A549 (cell line): ENCODE measurements at regions not wholly inside any gene's neighbourhood (a gene's known extent, or its start where the extent isn't known, plus 50 kb on each side); places are given as distances from the start of the nearest gene placed in this dataset.

Experiments
- ATAC-seq, 2 experiments: fragments of 200-7000 bp in 1 of 2; fragments of >200 bp in 1 of 2; cut with Nextera tagmentation in 1 of 2; cut with Tn5 transposase in 1 of 2; 3 replicates each; pipeline versions ENCODE4 v1.8.0 to v1.9.1; 2018 to 2020; ENCODE audit warnings: mild to moderate bottlenecking in 1 of 2, moderate library complexity in 1 of 2
- CTCF ChIA-PET: fragments of 300-600 bp; sonication (Branson Sonifier 250); formaldehyde crosslinking; extraction: SDS; loops from one replicate; lab custom pipeline; 2021; ENCODE audit warnings: antibody characterized with exemption, inconsistent platforms; lab: Yijun Ruan, JAX
- POLR2A ChIA-PET: fragments of 350-600 bp; formaldehyde crosslinking; extraction: SDS; loops from one replicate; lab custom pipeline; 2021; ENCODE audit warnings: antibody characterized with exemption, inconsistent platforms; lab: Yijun Ruan, JAX
- DNase-seq, 2 experiments: peaks; one replicate each; pipeline versions ENCODE4 v3.0.0 to v3.0.0-alpha.2; 2011 to 2016; ENCODE audit warnings: low read depth in 1 of 2, low spot score in 1 of 2
- FAIRE-seq: peaks from 2 replicates; lab custom pipeline; 2011; peaks lifted over from hg19 to GRCh38; lab: Jason Lieb, UNC
- H3K27ac ChIP-seq, 2 experiments: fragments of >200 bp; sonication (Bioruptor Twin); formaldehyde crosslinking; 3 replicates each; pipeline ENCODE4 v1.5.1; 2016 to 2017
- H3K4me1 ChIP-seq: fragments of >200 bp; sonication (Bioruptor Twin); formaldehyde crosslinking; 3 replicates; pipeline ENCODE4 v1.6.1; 2016
- H3K4me2 ChIP-seq: fragments of >200 bp; sonication (Bioruptor Twin); formaldehyde crosslinking; 3 replicates; pipeline ENCODE4 v1.6.1; 2016
- H3K4me3 ChIP-seq: fragments of >200 bp; sonication (Bioruptor Twin); formaldehyde crosslinking; 3 replicates; pipeline ENCODE4 v1.5.1; 2016
- H3K9me3 ChIP-seq: fragments of >200 bp; sonication (Bioruptor Twin); formaldehyde crosslinking; 3 replicates; pipeline ENCODE4 v1.6.1; 2016
- ATOH8 ChIP-seq: fragments of 250-450 bp; sonication (Bioruptor Pico); IDR thresholded peaks from 2 replicates; pipeline ENCODE4 v1.5.0; 2020; ENCODE audit warnings: low read depth, mild to moderate bottlenecking, moderate library complexity
- CBX2 ChIP-seq: fragments of 200-600 bp; sonication (generic); IDR thresholded peaks from 2 replicates; pipeline ENCODE4 v1.6.1; 2016; ENCODE audit warnings: low read depth, mild to moderate bottlenecking, borderline replicate concordance
- CBX8 ChIP-seq: fragments of 200-600 bp; sonication (generic); IDR thresholded peaks from 2 replicates; pipeline ENCODE4 v1.6.1; 2016
- CHD2 ChIP-seq: fragments of 150-350 bp; IDR thresholded peaks from 2 replicates; pipeline ENCODE4 v1.6.1; 2014; ENCODE audit warnings: low read length; ENCODE audit not compliant: partially characterized antibody
- CTCF ChIP-seq: fragments of >200 bp; sonication (Bioruptor Twin); formaldehyde crosslinking; IDR thresholded peaks from 3 replicates; pipeline ENCODE4 v1.5.1; 2016
- EHMT2 ChIP-seq: fragments of 200-600 bp; sonication (generic); IDR thresholded peaks from 2 replicates; pipeline ENCODE4 v1.6.1; 2016; ENCODE audit warnings: antibody characterized with exemption, low read depth, mild to moderate bottlenecking, moderate library complexity
- EP300 ChIP-seq, 2 experiments: fragments of >200 bp; sonication (Bioruptor Twin); formaldehyde crosslinking; IDR thresholded peaks; 2 replicates in 1 of 2; 3 replicates in 1 of 2; pipeline ENCODE4 v1.6.1; 2016 to 2017
- ESRRA ChIP-seq: fragments of 150-350 bp; IDR thresholded peaks from 2 replicates; pipeline ENCODE4 v1.6.1; 2014; ENCODE audit warnings: mild to moderate bottlenecking, low read length, borderline replicate concordance
- FOSB ChIP-seq: fragments of 250-450 bp; sonication (Bioruptor Pico); IDR thresholded peaks from 2 replicates; pipeline ENCODE4 v1.5.0; 2020; ENCODE audit warnings: mild to moderate bottlenecking, moderate library complexity
- FOSL2 ChIP-seq, 2 experiments: fragments of 450-650 bp in 1 of 2; fragments of >200 bp in 1 of 2; sonication (Bioruptor Twin) in 1 of 2; formaldehyde crosslinking; IDR thresholded peaks; 2 replicates each; pipeline versions ENCODE4 v1.5.0 to v1.6.1; 2016 to 2020; ENCODE audit warnings: mild to moderate bottlenecking in 1 of 2, moderate library complexity in 1 of 2
- GATA3 ChIP-seq: IDR thresholded peaks from 2 replicates; pipeline ENCODE4 v1.6.1; 2012; ENCODE audit warnings: borderline replicate concordance
- JUNB ChIP-seq: fragments of >200 bp; sonication (Bioruptor Twin); formaldehyde crosslinking; IDR thresholded peaks from 2 replicates; pipeline ENCODE4 v1.6.1; 2016
- KDM5A ChIP-seq: fragments of 200-600 bp; sonication (generic); IDR thresholded peaks from 2 replicates; pipeline ENCODE4 v1.6.1; 2016; ENCODE audit warnings: antibody characterized with exemption, mild to moderate bottlenecking
- MAFK ChIP-seq: fragments of 450-650 bp; IDR thresholded peaks from 2 replicates; pipeline ENCODE4 v1.6.1; 2014; ENCODE audit not compliant: partially characterized antibody
- NR3C1 ChIP-seq: fragments of >200 bp; sonication (Bioruptor Twin); formaldehyde crosslinking; IDR thresholded peaks from 3 replicates; pipeline ENCODE4 v1.6.1; 2017
- POLR2A ChIP-seq: IDR thresholded peaks from 2 replicates; pipeline ENCODE4 v1.6.1; 2012; ENCODE audit warnings: mild to moderate bottlenecking, low read length
- POLR2AphosphoS2 ChIP-seq: conservative IDR thresholded peaks from 2 replicates; pipeline ENCODE4 v1.6.1; 2012; ENCODE audit warnings: low read length, improper control_type of control experiment, inconsistent platforms
- RAD21 ChIP-seq, 2 experiments: fragments of >200 bp in 1 of 2; sonication (Bioruptor Twin) in 1 of 2; formaldehyde crosslinking in 1 of 2; IDR thresholded peaks in 1 of 2; conservative IDR thresholded peaks in 1 of 2; 2 replicates in 1 of 2; 3 replicates in 1 of 2; pipeline ENCODE4 v1.6.1; 2012 to 2018; ENCODE audit warnings: inconsistent platforms in 1 of 2
- RARB ChIP-seq: fragments of 250-450 bp; sonication (Bioruptor Pico); IDR thresholded peaks from 2 replicates; pipeline ENCODE4 v1.8.0; 2021; ENCODE audit warnings: mild to moderate bottlenecking, moderate library complexity
- REST ChIP-seq: fragments of 200-600 bp; sonication (generic); IDR thresholded peaks from 2 replicates; pipeline ENCODE4 v1.6.1; 2016; ENCODE audit warnings: antibody characterized with exemption, mild to moderate bottlenecking, moderate library complexity
- RFX5 ChIP-seq: fragments of 450-650 bp; IDR thresholded peaks from 2 replicates; pipeline ENCODE4 v1.7.1; 2014; ENCODE audit warnings: antibody characterized with exemption, mild to moderate bottlenecking, moderate library complexity
- SMC3 ChIP-seq: fragments of >200 bp; sonication (Bioruptor Twin); formaldehyde crosslinking; IDR thresholded peaks from 3 replicates; pipeline ENCODE4 v1.6.1; 2018; ENCODE audit warnings: inconsistent platforms
- SREBF2 ChIP-seq: fragments of 450-650 bp; IDR thresholded peaks from 2 replicates; pipeline ENCODE4 v1.6.1; 2014; ENCODE audit warnings: mild to moderate bottlenecking, moderate library complexity
- ZC3H11A ChIP-seq: fragments of 450-650 bp; IDR thresholded peaks from 2 replicates; pipeline ENCODE4 v1.6.1; 2014; ENCODE audit warnings: antibody characterized with exemption, mild to moderate bottlenecking
- WGBS: methylation state at CpG from one replicate; pipeline ENCODE4 v1.1.6; 2017; ENCODE audit errors: missing lambda C conversion rate; 5-methylcytosine and 5-hydroxymethylcytosine counted together
- TF ChIP-seq, protein P1 (sequence below): fragments of >200 bp; sonication (Bioruptor Twin); formaldehyde crosslinking; IDR thresholded peaks from 2 replicates; pipeline ENCODE4 v1.6.1; 2016
- TF ChIP-seq, protein P2 (sequence below): IDR thresholded peaks from 2 replicates; pipeline ENCODE4 v1.6.1; 2012

DNA sequence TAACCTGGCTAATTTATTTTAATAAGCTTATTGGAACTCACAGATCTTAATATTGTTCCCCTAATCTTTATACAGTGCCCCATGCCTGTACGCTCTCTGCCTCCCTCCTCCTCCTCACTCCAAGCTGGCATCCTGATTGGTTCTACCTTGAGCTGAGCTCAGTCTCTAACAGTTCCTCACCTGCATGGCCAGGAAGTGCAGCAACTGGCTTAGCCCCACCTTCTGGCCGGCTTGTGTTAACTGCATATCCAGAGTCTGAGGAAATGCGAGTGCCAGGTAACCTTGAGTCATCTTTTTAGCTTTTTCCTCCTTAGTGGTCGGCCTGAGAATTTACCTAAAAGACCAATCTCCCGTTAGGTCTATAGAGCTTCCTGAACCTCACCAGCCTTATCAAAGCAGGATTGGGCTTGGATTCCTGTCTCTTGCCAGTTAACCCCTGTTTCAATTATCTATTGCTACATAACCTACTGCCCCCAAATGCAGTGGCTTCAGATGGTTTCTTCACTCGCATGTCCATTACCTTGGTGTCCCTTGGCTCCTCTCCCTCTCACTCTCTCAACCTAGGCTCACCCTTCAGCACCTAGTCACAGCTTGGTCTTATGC, 89.5 kb upstream of the STK39 start:
- H3K4me2 ChIP-seq, result no peak overlapping the region
- POLR2A ChIA-PET, result no interaction called here

DNA sequence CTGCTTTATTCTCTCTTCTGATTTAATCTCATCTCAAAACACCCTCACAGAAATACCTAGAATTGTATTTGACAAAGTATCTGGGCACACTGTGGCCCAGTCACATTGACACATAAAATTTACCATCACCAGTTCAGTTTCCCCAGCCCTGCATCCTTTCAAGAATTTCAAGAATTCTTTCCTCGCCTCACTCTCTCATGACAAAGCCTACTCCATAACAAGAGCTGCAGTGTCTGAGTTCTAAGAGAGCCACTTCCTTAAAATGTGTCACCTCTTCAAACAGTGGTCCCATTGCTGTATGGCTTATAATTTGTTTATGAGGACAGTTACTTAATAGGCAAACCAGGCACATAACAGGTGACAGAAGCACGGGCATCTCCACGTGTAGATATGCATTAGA, 90.9 kb upstream of the STK39 start:
- CTCF ChIA-PET, result interaction anchor here (0.8 to 2.0 kb wide), 3 partner anchors 8 to 16 kb away, joined by 3 to 9 read pairs (median 3); no protein-coding TSS in a partner anchor
- Histone ChIP-seq H3K4me1 (no peaks in the 10 kb centered on the region), H3K4me2 (no peak overlapping the region), H3K27ac (no peak overlapping the region), H3K9me3 (no peaks in the 10 kb centered on the region), H3K4me3 (no peak overlapping the region)
- FAIRE-seq (no peak), DNase-seq (no peak), ATAC-seq (no peak)
- 42% methylated on average over 3 of the region's 3 CpGs for WGBS
- POLR2A ChIA-PET, result no interaction called here
- TF ChIP-seq FOSL2 (IDR thresholded peaks at IDR 0.05) (no peak), FOSL2 (CRISPR knock-in tag; IDR thresholded peaks at IDR 0.05) (no peak), CBX2 (no peak), EP300 (IDR thresholded peaks at IDR 0.05) (no peak), ZC3H11A (no peak), FOSB (no peak), SREBF2 (no peak), MAFK (no peak), RARB (CRISPR knock-in tag) (no peak), SMC3 (no peak), POLR2A (no peak), GATA3 (no peak), EHMT2 (no peak), POLR2AphosphoS2 (no peak), JUNB (no peak), ATOH8 (CRISPR knock-in tag) (no peak)
- TF ChIP-seq, protein P1, sequence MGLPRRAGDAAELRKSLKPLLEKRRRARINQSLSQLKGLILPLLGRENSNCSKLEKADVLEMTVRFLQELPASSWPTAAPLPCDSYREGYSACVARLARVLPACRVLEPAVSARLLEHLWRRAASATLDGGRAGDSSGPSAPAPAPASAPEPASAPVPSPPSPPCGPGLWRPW, result no peak
- TF ChIP-seq, protein P2, sequence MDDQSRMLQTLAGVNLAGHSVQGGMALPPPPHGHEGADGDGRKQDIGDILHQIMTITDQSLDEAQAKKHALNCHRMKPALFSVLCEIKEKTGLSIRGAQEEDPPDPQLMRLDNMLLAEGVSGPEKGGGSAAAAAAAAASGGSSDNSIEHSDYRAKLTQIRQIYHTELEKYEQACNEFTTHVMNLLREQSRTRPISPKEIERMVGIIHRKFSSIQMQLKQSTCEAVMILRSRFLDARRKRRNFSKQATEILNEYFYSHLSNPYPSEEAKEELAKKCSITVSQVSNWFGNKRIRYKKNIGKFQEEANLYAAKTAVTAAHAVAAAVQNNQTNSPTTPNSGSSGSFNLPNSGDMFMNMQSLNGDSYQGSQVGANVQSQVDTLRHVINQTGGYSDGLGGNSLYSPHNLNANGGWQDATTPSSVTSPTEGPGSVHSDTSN, result no peak

More for the DNA sequence above, 89.5 kb upstream of the STK39 start:
- H3K4me1 ChIP-seq, result no peaks in the 10 kb centered on the region
- DNase-seq (peak in 1 of 2 experiments; percentile 55), ATAC-seq (peak; percentile 84 to 90), FAIRE-seq (no peak)
- no peak overlapping the region for H3K4me3 ChIP-seq
- no peaks in the 10 kb centered on the region for H3K9me3 ChIP-seq
- CTCF ChIA-PET, result interaction anchor here (0.7 to 2.0 kb wide), 7 partner anchors 8 to 442 kb away, joined by 3 to 9 read pairs (median 4); no protein-coding TSS in a partner anchor
- TF ChIP-seq NR3C1, result no peak
- peak; percentile 38; the same call in 1 of the 3 replicates for TF ChIP-seq SMC3
- TF ChIP-seq CBX8, result no peak
- no peak for TF ChIP-seq CHD2
- TF ChIP-seq GATA3, result no peak
- no peak for TF ChIP-seq ZC3H11A
- TF ChIP-seq CTCF, result peak; percentile 27; the same call in 2 of the 3 replicates
- TF ChIP-seq ESRRA, result no peak
- no peak for TF ChIP-seq KDM5A
- peak; percentile 26 to 36; a peak in 2 of 5 replicates for TF ChIP-seq RAD21 (conservative IDR thresholded peaks at IDR 0.05 in 1 of 2, IDR thresholded peaks at IDR 0.05 in 1 of 2)
- no peak for TF ChIP-seq RFX5
- no peak for TF ChIP-seq CBX2
- no peak for TF ChIP-seq REST
- 51% methylated on average over 6 of the region's 6 CpGs for WGBS
- no peak overlapping the region for H3K27ac ChIP-seq
